A673 (cell line): ENCODE measurements at regions not wholly inside any gene's neighbourhood (a gene's known extent, or its start where the extent isn't known, plus 50 kb on each side); places are given as distances from the start of the nearest gene placed in this dataset.

Source experiments
- CTCF ChIP-seq: fragments of 300-800, 200-600 bp; sonication (generic); conservative IDR thresholded peaks from 2 replicates; pipeline ENCODE4 v1.5.1; 2017; ENCODE audit warnings: low read depth, mild to moderate bottlenecking, antibody characterized with exemption, low read length, moderate library complexity, mixed read lengths
- EZH2 ChIP-seq: fragments of 200-600 bp; sonication (generic); IDR thresholded peaks from 2 replicates; pipeline ENCODE4 v1.6.1; 2017; ENCODE audit warnings: borderline replicate concordance, low read depth, mild to moderate bottlenecking, mixed read lengths, antibody characterized with exemption, low read length; ENCODE audit not compliant: poor library complexity, severe bottlenecking

- no peak for TF ChIP-seq CTCF
- TF ChIP-seq EZH2: no peak
Measured at GRCh38 chr10:10596256-10596655, 421.4 kb upstream of the CELF2 start.
